Upper lobe of left lung (tissue), 4 donors: ENCODE measurements at regions not wholly inside any gene's neighbourhood (a gene's known extent, or its start where the extent isn't known, plus 50 kb on each side); places are given as distances from the start of the nearest gene placed in this dataset.

Experiments used
- EP300 ChIP-seq, 4 donors: sonication (generic); formaldehyde crosslinking; IDR thresholded peaks; one replicate each; pipeline ENCODE4 v1.5.1; 2017; ENCODE audit warnings: antibody characterized with exemption in 4 of 4, control low read depth in 2 of 4
- POLR2A ChIP-seq, 4 donors: fragments of 450-650 bp; IDR thresholded peaks; one replicate each; pipeline ENCODE4 v1.5.1; 2016 to 2017; ENCODE audit warnings: antibody characterized with exemption in 4 of 4, mild to moderate bottlenecking in 2 of 4
- POLR2AphosphoS5 ChIP-seq, 2 donors: sonication (generic); formaldehyde crosslinking; IDR thresholded peaks; one replicate each; pipeline ENCODE4 v1.5.1; 2017; ENCODE audit warnings: antibody characterized with exemption in 2 of 2
- TF ChIP-seq, protein P1 (sequence below), 6 experiments: fragments of 450-650 bp in 4 of 6; fragments of 200-600 bp in 2 of 6; sonication (generic) in 2 of 6; IDR thresholded peaks; one replicate each; pipeline ENCODE4 v1.5.1; 2016 to 2019; ENCODE audit warnings: antibody characterized with exemption in 6 of 6

- TF ChIP-seq, protein P1, sequence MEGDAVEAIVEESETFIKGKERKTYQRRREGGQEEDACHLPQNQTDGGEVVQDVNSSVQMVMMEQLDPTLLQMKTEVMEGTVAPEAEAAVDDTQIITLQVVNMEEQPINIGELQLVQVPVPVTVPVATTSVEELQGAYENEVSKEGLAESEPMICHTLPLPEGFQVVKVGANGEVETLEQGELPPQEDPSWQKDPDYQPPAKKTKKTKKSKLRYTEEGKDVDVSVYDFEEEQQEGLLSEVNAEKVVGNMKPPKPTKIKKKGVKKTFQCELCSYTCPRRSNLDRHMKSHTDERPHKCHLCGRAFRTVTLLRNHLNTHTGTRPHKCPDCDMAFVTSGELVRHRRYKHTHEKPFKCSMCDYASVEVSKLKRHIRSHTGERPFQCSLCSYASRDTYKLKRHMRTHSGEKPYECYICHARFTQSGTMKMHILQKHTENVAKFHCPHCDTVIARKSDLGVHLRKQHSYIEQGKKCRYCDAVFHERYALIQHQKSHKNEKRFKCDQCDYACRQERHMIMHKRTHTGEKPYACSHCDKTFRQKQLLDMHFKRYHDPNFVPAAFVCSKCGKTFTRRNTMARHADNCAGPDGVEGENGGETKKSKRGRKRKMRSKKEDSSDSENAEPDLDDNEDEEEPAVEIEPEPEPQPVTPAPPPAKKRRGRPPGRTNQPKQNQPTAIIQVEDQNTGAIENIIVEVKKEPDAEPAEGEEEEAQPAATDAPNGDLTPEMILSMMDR (IDR thresholded peaks at IDR 0.05), result no peak
- TF ChIP-seq EP300 (IDR thresholded peaks at IDR 0.05) (no peak), POLR2A (IDR thresholded peaks at IDR 0.05) (no peak), POLR2AphosphoS5 (IDR thresholded peaks at IDR 0.05) (no peak)
Observed at GRCh38 chr4:111231281-111231680, 608.4 kb upstream of the PITX2 start.
